8988T (cell line): ENCODE measurements at regions not wholly inside any gene's neighbourhood (a gene's known extent, or its start where the extent isn't known, plus 50 kb on each side); places are given as distances from the start of the nearest gene placed in this dataset.

Source experiments
- DNase-seq: peaks from one replicate; pipeline ENCODE4 v3.0.0; 2011

DNA sequence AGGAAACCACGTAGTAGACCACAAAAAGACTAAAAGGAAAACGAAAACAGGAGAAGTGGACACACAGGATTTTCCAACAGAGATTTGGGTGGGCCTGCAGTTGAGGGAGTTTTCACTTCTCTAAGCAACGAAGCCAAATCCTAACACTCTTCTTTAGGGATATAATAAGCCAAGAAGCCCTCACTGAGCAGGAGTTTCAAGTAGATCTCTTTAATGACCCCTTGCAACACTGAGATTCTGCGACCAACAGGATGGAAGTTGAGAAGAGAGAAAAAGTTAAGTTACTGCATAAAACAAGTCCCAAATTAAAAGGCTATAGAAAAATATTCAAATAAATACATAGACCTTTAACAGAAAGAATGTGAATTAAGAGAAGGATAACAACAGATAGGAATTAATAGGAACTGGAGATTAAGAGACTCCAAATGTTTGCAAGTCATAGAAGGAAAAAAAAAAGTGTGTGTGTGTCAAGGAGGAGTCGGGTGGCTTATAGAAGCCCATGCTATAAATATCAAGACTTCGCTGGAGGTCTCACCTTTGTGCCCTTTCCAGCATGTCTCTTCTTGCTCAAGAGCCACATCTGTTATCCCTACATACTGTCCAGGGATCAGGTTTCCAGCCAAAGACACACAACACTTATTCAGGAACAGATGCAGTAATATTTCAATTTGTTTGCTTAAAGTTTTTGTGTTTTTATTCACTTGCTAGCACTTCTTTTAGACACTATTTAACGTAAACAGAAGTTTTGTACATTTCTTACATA, 69.4 kb upstream of the ARHGAP28 start:
- DNase-seq: no peak

DNA sequence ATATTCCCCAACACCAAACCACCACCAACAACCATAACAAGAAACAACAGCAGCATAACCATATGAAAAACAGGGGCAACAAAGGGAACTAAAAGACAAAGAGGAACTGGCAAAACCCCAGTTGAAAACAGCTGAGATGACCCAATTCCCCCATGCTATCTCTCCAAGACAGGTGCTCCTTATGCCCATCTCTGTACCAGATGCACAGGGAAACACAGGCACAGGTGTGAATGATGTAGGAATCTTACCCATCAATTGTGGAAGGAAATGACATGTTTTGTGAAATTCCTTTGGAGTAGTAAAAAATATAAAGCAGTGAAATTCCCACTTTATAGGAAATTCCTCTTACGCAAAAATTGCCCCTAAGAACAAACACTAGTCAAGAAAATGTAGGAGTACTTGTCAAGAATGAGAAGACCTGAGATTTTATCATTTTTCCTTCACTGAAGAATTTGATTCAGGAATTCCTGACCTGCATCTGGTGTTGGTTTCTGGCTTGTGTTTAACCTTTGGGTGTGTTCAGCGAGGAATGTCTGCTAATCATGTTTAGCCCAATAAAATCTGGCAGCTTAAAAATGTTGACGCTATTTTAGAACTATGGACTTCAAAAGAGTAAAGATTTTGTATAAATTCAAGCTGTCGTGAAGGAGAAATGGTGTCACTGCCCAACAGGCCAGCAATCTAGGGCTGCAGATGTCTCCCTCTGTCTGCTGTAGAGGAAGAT, 67.7 kb upstream of the ARHGAP28 start:
- DNase-seq: no peak

DNA sequence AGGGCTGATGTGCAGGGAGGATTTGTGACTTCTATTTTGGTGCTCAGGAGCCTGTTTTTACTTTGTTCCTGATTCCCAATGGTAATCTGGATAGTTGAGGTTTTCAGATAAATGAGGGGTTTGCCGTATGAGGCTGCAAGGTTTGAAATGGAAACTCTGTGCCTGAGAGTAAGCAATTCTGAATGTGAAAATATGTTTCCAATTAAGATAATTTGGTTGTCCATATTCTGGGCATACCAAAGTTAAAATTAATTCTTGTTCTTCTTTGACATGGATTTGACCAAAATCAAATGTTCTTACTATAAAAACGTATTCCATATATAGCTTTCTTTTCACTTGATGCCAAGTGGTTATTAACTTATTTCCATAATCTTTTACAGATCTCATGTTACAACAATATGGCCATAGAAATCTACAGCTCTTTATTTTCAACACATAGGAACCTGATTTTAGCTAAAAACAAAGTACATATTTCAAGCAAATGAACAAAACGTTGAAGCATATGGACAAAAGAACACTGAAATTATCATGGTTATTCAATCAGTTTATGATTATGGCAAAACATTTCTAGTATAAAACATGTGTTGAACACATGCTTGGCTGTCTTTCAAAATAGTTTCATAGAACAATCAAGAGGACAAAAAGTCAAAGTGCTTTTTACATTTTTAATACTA, 63.4 kb upstream of the ARHGAP28 start:
- no peak for DNase-seq

DNA sequence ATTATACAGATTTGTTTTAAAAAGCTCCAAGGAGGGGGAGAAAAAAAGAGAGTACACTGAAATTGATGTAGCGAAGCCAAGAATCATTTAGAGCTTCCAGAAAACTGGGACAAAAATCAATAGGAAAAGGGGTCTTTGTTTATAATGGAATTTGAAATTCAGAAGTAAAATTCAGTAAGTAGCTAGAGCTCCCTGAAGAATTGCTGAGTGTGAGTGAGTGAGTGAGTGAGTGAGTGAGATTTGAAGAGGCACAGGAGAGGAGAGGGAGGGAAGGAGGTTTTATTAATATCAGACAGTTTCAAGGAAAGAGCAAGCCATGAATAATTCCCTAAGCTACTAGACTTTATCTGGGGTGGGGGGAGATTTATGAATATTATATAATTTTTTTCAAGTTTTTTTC, 60.7 kb upstream of the ARHGAP28 start:
- DNase-seq: no peak

DNA sequence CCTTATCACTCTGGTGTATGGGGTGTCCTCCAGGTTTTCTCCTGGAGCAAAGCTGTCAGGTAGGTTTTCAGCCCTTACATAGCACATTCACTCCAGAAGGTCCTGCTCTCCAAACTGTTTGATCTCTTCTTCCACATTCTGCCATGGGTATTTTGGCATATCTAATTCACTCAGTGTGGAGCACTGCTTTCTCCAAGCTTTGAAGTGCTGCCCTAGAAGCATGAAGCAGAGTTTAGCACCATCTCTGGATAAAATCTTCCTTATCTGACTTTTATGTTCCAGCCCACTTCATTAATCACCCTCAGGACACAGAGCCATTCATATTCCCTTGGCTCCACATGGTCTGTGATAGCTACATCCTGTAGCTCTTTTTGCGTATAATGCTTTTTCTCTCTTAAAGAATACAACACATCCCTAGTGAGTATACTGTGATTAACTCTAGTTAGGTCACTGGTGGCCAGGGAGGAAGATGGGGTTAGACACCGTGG, 56.7 kb upstream of the ARHGAP28 start:
- no peak for DNase-seq

DNA sequence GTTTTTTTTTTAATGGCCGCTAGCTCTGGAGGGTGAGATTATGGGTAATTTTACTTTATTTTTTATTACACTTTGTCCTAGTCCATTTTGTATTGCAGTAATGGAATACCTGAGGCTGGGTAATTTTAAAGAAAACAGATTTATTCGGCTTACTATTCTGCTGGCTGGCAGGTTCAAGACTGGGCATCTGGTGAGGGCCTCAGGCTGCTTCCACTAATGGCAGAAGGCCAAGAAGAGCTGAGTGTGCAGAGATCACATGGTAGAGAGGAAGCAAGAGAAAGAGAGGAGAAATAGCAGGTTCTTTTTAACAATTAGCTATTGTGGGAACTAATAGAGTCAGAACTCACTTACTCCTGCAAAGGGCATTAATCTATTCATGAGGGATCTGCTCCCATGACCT, 52.4 kb upstream of the ARHGAP28 start:
- DNase-seq: no peak

DNA sequence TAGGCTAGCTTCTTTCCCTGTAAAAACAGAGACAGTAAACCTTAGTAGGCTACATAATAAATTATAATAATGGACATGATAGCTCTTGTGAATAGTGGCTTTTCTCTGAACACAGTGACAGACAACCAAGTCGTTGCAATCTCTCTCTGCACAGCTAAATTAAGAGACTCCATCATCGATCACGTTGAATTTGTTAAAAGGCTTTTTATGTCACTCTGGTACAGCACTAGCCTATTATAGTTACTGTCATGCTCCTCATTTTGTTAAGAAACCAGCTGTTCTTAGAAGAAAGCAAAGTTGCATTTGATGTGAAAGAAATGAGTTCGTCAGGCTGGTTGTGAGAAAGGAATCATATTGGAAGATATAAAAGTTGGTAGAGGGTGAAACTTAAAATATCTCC, 50.3 kb upstream of the ARHGAP28 start:
- DNase-seq: no peak
